ENCODE measurements at regions not wholly inside any gene's neighbourhood (a gene's known extent, or its start where the extent isn't known, plus 50 kb on each side); places are given as distances from the start of the nearest gene placed in this dataset.
"Not testable (repeated sequence)": the region's sequence is repeated elsewhere in the genome, so short reads cannot be mapped to it uniquely, and the experiment has no call there.

DNA sequence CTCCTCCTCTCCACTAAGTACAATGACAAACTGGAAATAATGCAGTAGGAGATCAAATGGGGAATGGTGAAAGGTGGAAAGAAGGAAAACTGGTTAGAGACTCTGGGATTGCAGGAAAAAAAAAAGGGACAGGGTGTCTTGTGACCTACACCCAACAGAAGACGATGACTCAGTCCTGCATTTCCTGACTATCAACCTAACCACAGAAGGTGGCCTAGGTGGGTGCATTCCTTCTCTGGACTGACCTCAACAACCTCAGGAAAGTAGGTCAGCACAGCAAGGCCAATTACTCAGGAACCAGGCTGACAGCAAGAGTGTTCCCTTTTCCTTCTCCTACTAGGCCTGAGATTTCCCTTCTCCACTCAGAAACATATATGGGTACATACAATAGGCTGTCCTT, 1386.4 kb upstream of the ZEB2 start:
- H3K9me3 ChIP-seq: no peaks in the 10 kb centered on the region
- no peak overlapping the region for H3K4me3 ChIP-seq
- no peak for DNase-seq
- no peak for ATAC-seq
- no peaks in the 10 kb centered on the region for H3K4me1 ChIP-seq (ENCODE audit: low read depth)
- TF ChIP-seq, protein P1, sequence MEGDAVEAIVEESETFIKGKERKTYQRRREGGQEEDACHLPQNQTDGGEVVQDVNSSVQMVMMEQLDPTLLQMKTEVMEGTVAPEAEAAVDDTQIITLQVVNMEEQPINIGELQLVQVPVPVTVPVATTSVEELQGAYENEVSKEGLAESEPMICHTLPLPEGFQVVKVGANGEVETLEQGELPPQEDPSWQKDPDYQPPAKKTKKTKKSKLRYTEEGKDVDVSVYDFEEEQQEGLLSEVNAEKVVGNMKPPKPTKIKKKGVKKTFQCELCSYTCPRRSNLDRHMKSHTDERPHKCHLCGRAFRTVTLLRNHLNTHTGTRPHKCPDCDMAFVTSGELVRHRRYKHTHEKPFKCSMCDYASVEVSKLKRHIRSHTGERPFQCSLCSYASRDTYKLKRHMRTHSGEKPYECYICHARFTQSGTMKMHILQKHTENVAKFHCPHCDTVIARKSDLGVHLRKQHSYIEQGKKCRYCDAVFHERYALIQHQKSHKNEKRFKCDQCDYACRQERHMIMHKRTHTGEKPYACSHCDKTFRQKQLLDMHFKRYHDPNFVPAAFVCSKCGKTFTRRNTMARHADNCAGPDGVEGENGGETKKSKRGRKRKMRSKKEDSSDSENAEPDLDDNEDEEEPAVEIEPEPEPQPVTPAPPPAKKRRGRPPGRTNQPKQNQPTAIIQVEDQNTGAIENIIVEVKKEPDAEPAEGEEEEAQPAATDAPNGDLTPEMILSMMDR (IDR thresholded peaks at IDR 0.05): no peak
- H3K36me3 ChIP-seq (ENCODE audit: low read depth): no peaks in the 10 kb centered on the region
- intact Hi-C loops (cut with DNase I, micrococcal nuclease): no loop called here

DNA sequence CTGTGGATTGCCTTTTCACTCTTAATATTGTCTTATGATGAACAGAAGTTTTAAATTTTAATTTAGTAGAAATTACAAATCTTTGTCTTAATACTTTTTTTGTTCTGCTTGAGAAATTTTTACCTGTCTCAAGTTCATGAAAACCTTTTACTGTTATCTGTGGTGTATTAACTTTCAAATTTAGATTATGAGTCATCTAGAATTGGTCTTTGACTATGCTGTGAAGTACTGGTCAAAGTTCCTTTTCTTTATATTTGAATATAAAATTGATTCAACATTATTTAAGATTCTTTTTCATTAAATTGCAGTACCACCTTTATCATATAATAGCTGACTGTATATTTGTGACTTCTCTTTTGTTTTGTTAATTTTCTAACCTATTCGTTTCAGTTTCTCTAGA, 1385.5 kb upstream of the ZEB2 start:
- no peaks in the 10 kb centered on the region for H3K36me3 ChIP-seq (ENCODE audit: low read depth)
- H3K4me1 ChIP-seq (ENCODE audit: low read depth): no peaks in the 10 kb centered on the region
- H3K4me3 ChIP-seq: no peak overlapping the region
- DNase-seq: no peak
- intact Hi-C loops (cut with DNase I, micrococcal nuclease): no loop called here
- ATAC-seq: no peak
- H3K9me3 ChIP-seq: no peaks in the 10 kb centered on the region
- TF ChIP-seq, protein P1 (IDR thresholded peaks at IDR 0.05): no peak

DNA sequence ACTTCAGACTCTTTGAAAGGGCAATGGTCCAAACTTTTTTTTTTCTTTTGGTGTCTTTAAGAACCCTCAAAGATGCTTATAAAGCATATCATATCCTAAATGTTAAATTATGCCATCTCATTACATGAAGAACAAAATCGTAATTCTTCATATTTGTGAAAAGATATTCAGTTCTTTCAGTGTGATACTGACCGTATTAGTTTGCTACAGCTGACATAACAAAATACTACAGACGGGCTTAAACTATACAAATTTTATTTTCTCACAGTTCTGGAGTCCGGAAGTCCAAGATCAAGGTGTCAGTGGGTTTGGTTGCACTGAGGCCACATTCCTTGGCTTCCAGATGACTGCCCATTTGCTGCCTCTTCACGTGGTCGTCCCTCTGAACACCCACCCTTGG, 1377.2 kb upstream of the ZEB2 start:
- no peaks in the 10 kb centered on the region for H3K36me3 ChIP-seq (ENCODE audit: low read depth)
- intact Hi-C loops (cut with DNase I, micrococcal nuclease): no loop called here
- no peak overlapping the region for H3K4me3 ChIP-seq
- TF ChIP-seq, protein P1 (IDR thresholded peaks at IDR 0.05): no peak
- no peak for DNase-seq
- no peaks in the 10 kb centered on the region for H3K4me1 ChIP-seq (ENCODE audit: low read depth)
- H3K9me3 ChIP-seq: no peaks in the 10 kb centered on the region
- ATAC-seq: no peak

DNA sequence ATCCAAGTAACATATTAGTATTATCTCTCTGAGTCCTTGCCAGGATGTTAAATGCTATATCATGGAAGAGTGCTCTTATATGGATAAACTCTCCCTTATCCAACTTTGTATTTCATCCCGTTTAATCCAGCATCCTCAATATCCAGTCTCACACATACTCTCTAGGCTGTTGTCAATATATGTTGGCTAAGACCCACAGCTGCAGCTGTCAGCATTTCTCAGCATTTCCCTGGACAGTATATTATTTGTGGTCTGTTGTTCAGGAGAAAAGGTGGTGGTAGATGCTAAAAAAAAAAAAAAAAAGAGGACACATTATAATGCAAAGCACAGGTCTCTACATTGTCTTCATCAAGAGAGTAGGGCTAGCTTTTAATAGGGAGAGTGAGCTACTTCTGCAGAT, 1368.0 kb upstream of the ZEB2 start:
- DNase-seq (no peak), ATAC-seq (no peak)
- Histone ChIP-seq H3K4me3 (no peak overlapping the region), H3K4me1 (ENCODE audit: low read depth) (no peaks in the 10 kb centered on the region), H3K36me3 (ENCODE audit: low read depth) (no peaks in the 10 kb centered on the region), H3K9me3 (no peaks in the 10 kb centered on the region)
- intact Hi-C loops (cut with DNase I, micrococcal nuclease): no loop called here
- TF ChIP-seq, protein P1 (IDR thresholded peaks at IDR 0.05): no peak

DNA sequence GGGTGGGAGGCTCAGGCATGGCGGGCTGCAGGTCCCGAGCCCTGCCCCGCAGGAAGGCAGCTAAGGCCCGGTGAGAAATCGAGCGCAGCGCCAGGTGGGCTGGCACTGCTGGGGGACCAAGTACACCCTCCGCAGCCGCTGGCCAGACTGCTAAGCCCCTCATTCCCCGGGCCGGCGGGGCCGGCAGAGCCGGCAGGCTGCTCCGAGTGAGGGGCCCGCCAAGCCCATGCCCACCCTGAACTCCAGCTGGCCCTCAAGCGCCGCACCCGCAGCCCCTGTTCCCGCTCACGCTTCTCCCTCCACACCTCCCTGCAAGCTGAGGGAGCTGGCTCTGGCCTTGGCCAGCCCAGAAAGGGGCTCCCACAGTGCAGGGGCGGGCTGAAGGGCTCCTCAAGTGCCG, 1361.1 kb upstream of the ZEB2 start:
- DNase-seq; H3K36me3 ChIP-seq (ENCODE audit: low read depth); H3K4me1 ChIP-seq (ENCODE audit: low read depth); H3K9me3 ChIP-seq; H3K4me3 ChIP-seq; ATAC-seq; intact Hi-C loops (cut with DNase I, micrococcal nuclease): not testable (repeated sequence)

DNA sequence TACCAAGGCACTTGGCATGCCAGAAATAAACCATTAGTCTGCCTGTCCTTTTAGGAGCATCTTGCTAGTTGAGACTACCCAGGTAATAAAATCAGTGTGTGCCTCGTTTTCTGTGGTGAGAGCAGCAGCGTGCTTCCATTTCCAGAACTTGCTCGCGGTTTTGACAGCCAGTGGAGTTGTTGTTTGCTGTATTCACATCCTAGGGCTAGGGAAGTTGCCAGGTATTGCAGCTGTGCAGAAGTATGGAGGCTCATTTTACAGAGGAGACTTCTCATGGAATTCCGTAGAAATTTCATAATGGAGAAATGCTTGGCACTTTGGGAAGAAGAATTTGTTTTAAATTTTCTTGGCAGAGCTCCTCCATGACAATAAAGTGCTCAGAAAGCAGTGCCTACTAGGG, 1355.1 kb upstream of the ZEB2 start:
- no peak for ATAC-seq
- Histone ChIP-seq H3K9me3 (no peaks in the 10 kb centered on the region), H3K4me3 (no peak overlapping the region), H3K36me3 (ENCODE audit: low read depth) (no peaks in the 10 kb centered on the region), H3K4me1 (ENCODE audit: low read depth) (no peaks in the 10 kb centered on the region)
- TF ChIP-seq, protein P1 (IDR thresholded peaks at IDR 0.05): no peak
- DNase-seq: no peak
- intact Hi-C loops (cut with DNase I, micrococcal nuclease): no loop called here

All from mucosa of descending colon (tissue), 3 donors.